ENCODE measurements at regions not wholly inside any gene's neighbourhood (a gene's known extent, or its start where the extent isn't known, plus 50 kb on each side); places are given as distances from the start of the nearest gene placed in this dataset.
"Not testable (repeated sequence)": the region's sequence is repeated elsewhere in the genome, so short reads cannot be mapped to it uniquely, and the experiment has no call there.

DNA sequence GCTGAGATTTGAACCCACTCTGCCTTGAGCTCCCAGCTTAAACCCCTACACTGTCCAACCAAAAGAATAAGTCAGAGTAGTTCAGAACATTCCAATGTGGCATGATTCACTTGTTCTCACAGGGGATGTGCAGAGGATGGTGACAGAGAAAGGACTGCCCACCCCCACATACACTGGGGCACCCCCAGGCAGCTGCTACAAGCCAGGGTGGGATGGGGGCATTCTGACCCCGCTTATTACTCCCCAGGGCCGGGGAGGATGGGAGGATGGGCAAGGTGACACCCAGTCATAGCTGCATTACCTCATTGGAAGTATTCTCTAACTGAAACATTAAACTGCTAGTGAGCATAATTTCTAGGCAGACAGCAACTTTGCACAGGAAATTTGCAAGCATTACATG is 126.0 kb upstream of the PRR20G start:
- peak; percentile 10 for ATAC-seq

DNA sequence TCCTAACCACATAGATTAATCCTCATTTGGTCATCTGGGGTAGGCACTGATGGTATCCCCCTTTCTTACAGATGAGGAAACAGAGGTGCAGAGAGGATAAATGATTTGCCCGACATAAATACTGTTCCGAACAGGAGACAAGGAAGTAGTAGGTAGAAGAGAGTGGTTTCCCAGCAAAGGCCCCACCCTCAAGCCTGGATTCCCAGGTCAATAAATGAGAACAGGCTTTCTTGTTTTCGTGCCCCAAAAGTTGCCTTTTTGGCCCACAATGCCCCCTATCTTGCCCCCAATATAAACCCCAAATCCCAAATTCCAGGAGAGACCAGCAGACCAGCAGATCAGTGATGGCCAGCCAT is 125.5 kb upstream of the PRR20G start:
- ATAC-seq = no peak

- ATAC-seq = peak; percentile 29
Observed at GRCh38 chr3:127412578-127413317, 124.9 kb upstream of the PRR20G start.

GRCh38 chr3:127411875-127412274 is 124.0 kb upstream of the PRR20G start:
- ATAC-seq = not testable (repeated sequence)

GRCh38 chr3:127411083-127411727 is 123.4 kb upstream of the PRR20G start:
- no peak for ATAC-seq

- no peak for ATAC-seq
Observed at GRCh38 chr3:127410678-127411077, 122.8 kb upstream of the PRR20G start.

- ATAC-seq = no peak
Observed at GRCh38 chr3:127410137-127410488, 122.3 kb upstream of the PRR20G start.

GRCh38 chr3:127409421-127410136 is 121.7 kb upstream of the PRR20G start:
- ATAC-seq = no peak

- ATAC-seq = no peak
Observed at GRCh38 chr3:127408684-127409420, 121.0 kb upstream of the PRR20G start.

- no peak for ATAC-seq
Observed at GRCh38 chr3:127408022-127408683, 120.3 kb upstream of the PRR20G start.

DNA sequence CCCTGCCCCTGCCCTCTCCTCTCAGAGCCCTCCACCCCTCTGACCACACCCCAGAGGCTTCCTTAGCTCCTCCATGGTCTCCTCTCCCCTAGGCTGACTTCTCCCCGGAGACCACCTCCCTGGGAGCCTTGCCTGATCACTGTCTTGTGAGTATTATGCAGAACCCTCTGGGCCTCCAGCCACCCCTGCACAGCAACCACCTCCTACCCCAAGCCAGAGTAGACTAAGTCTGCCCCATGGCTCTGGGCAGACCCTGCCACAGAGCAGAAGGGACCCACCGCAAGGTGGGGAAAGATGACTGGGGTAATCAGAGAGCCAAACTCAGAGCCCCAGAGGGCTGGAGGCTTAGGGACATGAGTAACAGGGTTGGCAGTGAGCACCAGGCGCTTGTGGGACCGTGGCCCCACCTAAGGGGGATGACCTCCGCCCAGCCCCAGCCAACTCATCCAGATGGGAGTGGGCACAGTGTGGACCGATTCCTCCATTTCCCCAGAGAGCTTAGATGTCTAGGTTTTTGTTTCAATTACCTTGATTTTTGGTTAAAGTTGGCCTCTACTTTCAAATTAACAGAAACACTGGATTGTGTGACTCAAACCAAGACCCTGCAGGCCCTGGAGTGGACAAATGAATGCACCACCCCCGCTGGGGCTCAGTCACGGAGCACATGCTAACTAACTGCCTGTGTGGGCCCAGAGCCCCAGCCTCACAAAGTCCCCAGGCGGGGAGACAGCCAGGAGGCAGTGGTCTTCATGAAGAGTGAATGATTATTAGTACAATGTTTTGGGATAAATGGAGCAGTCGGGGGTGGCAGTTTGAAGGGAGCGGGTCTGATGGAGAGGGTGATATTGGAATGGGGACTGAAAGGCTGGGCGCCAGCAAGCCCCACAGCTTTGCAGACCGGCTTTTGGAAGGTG is 119.4 kb upstream of the PRR20G start:
- ATAC-seq = no peak

DNA sequence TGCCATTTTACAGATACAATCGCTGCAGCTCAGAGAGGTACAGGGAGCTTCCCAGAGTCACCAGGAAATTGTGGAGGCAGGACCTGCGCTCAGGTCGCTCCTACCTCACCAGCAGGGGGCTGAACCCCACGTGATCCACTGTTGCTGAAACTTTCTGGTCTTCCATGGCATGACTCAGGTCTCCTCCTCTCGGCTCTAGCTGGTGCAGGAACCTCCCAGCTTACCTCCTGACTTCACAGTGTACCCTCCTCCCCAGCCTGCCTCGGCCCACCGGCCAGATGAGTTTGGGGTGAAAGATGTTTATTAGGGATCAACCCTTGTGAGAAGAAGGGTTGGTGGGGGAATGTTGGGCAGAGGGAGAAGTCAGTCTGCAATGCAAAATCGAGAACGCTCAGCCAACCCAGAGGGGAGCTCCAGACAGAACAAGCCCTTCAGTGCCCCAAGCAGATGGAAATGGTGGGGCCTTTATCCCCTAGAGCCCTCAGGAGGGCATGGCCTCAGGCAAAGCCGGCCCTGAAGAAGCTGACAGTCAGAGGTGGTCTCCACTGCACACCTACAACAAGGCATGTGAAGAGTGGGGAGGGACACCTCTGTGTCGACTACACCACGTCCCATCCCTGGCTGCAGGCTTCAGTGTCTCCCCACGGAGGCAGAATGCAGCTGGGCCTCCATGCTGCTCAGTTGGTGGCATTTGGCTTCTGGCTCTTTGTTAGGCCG is 118.6 kb upstream of the PRR20G start:
- ATAC-seq = peak; percentile 80

DNA sequence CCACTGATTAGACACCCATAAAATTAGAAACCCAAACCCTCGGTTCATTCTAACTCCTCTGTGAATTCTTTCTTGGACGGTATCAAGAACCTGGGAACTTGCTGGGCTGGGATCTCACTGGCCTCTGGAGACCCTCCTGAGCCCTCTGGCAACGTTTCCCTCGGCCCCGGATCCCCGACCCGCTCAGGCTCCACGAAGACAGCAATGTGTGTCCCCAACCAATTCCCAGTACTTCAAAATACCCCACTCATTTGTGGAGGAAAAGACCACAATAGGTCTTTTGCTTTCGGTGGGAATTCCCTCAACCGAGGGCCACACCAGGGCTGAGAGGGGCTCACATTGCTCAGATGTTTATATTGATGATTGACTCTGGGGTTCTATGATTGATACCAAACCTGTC is 117.9 kb upstream of the PRR20G start:
- ATAC-seq = no peak

GRCh38 chr3:127405010-127405598 is 117.3 kb upstream of the PRR20G start:
- no peak for ATAC-seq

- ATAC-seq = no peak
Observed at GRCh38 chr3:127404221-127405009, 116.6 kb upstream of the PRR20G start.

DNA sequence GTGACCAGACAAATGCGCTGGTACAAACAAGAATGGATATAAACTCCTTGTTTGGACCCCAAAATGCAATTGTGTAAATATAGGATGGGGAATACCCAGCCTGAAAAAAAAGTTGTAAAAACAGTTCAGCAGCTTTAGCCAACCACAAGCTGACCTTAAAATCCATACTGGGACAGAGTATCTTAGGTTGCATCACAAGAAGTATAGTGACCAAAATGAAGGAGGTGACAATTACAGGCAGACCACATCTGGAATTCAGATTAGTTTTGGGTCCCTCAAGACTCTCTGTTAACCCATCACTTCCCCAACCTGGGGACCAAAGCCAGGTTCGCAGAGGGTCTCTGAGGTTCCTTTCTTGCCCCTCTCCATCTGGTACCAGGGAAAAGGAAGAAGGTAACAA is 115.9 kb upstream of the PRR20G start:
- ATAC-seq = no peak

GRCh38 chr3:127399154-127399553 is 111.3 kb upstream of the PRR20G start:
- ATAC-seq = no peak

GRCh38 chr3:127396473-127396872 is 108.6 kb upstream of the PRR20G start:
- no peak for ATAC-seq

DNA sequence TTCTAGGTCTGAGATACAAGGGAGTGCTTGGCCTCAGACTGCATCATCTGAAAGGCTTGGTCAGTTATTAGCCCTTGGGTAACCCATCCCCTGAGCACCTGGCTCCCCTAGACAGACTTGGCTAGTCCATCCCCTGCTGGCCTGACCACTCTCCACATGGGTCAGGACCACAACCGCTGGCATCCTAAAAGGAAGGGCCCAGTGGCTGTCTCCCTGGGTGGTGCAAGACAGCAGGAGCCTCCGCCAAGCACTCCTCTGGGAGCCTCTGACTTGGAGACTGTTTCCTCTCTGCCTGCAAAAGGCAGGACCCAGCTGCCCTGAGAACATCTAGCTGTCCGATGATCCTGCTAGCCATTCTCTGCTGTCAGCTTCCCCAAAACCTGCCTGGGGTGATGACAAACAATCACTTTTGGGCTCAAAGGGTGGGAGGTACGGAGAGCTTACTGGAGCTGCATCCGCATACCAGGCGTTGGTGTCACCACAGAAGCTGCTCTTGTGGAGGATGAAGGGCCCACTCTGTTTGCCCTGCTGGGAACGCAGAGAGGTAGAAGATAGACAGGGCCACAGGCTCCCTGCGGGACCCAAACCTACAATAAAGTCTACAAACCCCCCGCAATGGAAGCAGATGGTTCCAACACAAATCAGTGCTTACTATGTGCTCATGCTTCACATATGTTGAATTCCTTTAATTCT is 108.0 kb upstream of the PRR20G start:
- no peak for ATAC-seq

All from esophagus mucosa (tissue), 1 donor.